ENCODE measurements at regions not wholly inside any gene's neighbourhood (a gene's known extent, or its start where the extent isn't known, plus 50 kb on each side); places are given as distances from the start of the nearest gene placed in this dataset.

DNA sequence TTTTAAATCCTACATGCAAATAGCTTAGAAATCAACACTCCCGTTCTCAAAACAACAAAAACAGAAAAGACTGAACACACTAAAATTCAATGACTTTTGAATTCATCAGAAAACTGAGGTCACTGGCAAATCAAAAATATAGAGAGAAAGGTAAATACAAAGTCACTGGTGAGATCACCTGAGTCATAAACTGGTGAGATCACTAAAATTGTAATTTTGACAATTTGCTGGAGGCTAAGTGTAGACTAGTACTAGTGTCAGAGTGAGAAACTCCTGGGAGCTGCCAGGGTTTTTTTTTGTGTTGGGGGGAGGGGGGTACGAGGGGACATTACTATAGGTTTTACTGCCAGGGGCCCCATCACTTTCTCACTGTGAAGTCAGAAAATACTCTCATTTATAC is 1876.0 kb upstream of the CELF4 start:
- DNase-seq (ENCODE audit: low read depth), result no peak

DNA sequence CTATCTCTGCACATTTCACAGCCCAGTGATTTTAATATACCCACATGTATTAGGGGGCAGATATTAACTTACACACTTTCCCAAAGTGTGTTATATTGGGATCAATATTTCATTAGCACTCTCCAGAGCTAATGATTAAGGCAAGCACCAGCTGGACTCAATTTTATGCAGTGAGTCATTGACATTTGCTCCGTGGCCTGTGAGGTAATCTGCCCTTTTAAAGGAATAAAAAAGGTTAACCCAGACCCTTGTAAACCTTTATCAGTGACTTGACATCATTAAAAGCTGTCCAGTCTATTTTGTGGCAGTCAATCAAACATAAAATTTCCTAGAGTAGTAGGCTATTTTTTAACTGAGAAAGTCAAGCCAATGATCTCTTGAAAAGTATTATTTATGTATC is 1870.4 kb upstream of the CELF4 start:
- no peak for DNase-seq (ENCODE audit: low read depth)

DNA sequence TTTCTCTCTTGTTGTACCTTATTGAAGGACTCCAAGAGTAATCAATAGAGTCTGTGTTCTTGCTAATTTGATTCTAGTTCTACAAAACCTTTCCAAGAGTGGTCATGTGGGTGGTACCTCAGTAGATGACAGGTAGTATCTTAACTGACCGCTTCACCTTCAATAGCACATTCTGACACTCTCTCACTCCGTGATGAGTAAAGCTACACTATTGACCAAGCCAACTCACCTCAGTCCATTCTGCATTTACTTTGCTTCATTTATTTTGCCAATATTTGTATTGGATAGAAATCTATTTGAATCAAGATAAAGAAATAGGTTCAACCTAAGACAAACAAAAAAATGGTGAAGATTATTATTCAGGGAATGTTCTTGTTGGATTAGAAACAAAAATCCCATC is 1869.6 kb upstream of the CELF4 start:
- DNase-seq (ENCODE audit: low read depth), result no peak

- DNase-seq (ENCODE audit: low read depth), result no peak
Measured at GRCh38 chr18:39434223-39434920, 1868.8 kb upstream of the CELF4 start.

DNA sequence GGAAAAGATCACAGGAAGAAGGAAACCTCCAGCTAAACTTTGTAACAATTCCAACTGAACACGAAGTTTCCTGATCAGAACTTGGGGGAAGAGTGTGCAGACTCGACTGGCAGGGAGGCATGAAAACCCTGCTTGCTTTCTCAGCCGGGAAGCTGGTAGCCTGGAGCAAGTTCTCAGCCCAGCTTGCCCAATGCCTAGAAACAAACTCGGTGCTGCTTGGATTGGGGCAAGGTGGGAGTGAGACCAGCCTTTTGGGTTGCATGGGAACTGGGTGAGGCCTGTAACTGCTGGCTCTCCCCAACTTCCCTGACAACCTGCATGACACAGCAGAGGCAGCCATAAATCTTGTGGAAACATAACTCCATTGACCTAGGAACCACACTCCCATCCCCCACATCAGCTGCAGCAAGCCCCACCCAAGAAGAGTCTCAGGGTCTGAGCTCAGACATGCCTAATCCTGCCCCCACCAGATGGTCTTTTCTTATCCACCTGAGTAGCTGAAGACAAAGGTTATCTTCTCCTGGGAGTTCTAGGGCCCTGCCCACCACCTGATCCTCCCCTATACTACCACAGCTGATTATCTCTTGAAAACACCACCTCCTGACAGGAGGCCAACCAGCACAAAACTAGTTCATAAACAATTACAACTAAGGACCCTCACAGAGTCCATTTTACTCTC is 1859.7 kb upstream of the CELF4 start:
- no peak for DNase-seq (ENCODE audit: low read depth)

- DNase-seq (ENCODE audit: low read depth), result no peak
Measured at GRCh38 chr18:39424261-39424660, 1858.7 kb upstream of the CELF4 start.

- no peak for DNase-seq (ENCODE audit: low read depth)
Measured at GRCh38 chr18:39421276-39421675, 1855.7 kb upstream of the CELF4 start.

GRCh38 chr18:39419315-39419714 is 1853.7 kb upstream of the CELF4 start:
- no peak for DNase-seq (ENCODE audit: low read depth)

GRCh38 chr18:39415471-39415870 is 1849.9 kb upstream of the CELF4 start:
- no peak for DNase-seq (ENCODE audit: low read depth)

GRCh38 chr18:39414009-39414700 is 1848.6 kb upstream of the CELF4 start:
- DNase-seq (ENCODE audit: low read depth), result no peak

DNA sequence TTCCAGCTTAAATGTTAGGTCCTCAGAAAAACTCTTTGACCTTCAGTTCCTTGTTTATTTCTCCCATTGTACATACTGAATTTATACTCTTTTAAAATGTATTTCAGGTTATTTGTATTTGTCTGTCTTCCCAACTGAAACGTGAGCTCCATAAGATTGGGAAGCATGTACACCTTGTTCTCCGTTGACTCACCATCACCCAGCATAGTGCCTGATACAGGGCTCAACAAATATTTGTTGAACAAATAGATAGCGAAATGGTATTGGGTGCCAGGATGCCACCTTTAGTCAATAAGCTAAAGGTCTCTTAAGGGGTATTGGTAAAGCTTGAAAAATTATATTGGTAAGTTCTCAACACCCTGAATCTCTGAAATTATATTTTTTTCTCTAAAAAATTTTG is 1841.3 kb upstream of the CELF4 start:
- no peak for DNase-seq (ENCODE audit: low read depth)

- DNase-seq (ENCODE audit: low read depth), result no peak
Measured at GRCh38 chr18:39403121-39403520, 1837.5 kb upstream of the CELF4 start.

GRCh38 chr18:39399662-39400061 is 1834.1 kb upstream of the CELF4 start:
- DNase-seq (ENCODE audit: low read depth), result no peak

DNA sequence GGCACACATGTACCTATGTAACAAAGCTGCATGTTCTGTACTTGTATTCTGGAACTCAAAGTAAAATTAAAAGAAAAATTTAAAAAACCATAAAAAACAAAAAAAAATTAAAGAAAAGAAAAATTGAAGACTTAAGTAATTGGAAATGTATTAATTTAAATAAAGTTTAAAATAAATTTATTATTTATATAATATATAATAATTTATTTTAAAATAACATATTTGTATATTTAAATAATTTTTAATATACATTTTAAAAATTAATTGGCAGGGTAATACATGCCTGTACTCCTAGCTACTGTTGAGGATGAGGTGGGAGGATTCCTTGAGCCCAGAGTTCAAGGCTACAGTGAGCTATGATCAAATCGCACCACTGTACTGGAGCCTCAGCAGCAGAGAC is 1830.6 kb upstream of the CELF4 start:
- no peak for DNase-seq (ENCODE audit: low read depth)

DNA sequence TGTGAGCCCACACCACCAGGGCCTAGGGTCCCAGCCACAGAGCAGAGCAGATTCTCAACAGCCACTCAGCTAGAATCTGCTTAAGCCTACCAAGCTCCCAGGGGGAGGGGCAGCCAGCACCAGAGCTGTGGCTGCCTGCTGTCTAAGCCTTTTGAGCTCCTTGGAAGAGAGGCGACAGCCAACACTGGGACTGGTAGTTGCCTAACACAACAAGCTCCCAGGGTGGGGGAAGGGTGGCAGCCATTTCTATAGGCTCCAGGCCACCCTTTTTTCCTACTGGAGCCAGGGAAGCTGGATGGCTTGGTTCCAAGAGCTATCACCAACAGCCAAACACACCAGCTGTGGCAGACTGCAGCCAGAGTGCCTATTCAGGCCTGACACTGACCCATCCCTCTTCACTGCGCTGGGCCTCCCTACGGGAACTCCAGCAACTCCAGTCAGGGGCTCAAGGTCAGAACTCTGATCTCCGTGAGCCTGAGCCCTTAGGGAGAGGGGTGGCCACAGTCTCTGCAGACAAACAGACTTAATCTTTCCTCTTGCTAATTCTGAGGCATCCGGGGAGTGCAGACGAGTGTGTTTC is 1824.3 kb upstream of the CELF4 start:
- DNase-seq (ENCODE audit: low read depth), result no peak

DNA sequence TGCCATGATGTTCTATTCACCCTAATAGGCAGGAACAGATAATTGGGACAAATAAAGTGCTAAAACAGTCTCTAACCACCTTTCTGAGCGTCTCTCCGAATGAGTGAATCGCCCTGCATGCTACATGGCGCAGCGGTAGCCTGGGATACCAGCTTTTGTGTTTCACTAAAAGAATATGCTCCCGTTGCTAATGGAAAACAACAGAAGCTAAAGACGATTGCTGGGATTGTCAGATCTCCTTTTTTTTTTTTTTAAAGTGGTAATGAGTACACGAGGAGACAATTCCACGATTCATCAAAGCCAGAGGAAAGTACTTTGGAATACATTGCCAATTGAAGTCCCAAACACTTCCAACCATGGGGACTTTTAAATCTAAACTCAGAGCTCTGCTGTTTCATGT is 1815.3 kb upstream of the CELF4 start:
- no peak for DNase-seq (ENCODE audit: low read depth)

GRCh38 chr18:39380186-39380725 is 1814.7 kb upstream of the CELF4 start:
- DNase-seq (ENCODE audit: low read depth), result no peak

- no peak for DNase-seq (ENCODE audit: low read depth)
Measured at GRCh38 chr18:39375066-39375465, 1809.5 kb upstream of the CELF4 start.

- DNase-seq (ENCODE audit: low read depth), result no peak
Measured at GRCh38 chr18:39371996-39372395, 1806.4 kb upstream of the CELF4 start.

GRCh38 chr18:39366656-39367055 is 1801.1 kb upstream of the CELF4 start:
- no peak for DNase-seq (ENCODE audit: low read depth)

- peak; percentile 4 for DNase-seq (ENCODE audit: low read depth)
Measured at GRCh38 chr18:39365836-39366485, 1800.4 kb upstream of the CELF4 start.

- DNase-seq (ENCODE audit: low read depth), result no peak
Measured at GRCh38 chr18:39360072-39360471, 1794.5 kb upstream of the CELF4 start.
